ENCODE measurements at regions not wholly inside any gene's neighbourhood (a gene's known extent, or its start where the extent isn't known, plus 50 kb on each side); places are given as distances from the start of the nearest gene placed in this dataset.

DNA sequence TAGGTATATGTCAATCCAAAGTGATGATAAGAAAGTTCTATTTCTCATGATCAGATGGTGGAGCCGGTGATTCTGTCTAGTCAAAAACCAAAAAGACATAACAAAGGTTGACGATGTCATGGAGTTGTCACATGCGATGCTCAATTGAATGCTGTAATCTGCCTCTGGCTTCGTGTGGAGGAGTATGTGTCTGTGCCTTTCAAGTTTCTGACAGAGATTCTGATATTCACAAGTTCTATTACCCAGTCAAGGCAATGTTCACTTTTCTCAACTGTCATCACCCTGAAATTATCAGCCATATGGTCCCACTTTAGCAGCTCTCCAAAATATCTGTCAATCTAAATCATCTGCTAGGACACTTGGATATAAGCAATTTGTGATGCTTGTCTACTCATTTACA is 367.6 kb upstream of the PRR20A start:
- TF ChIP-seq JUND (IDR thresholded peaks at IDR 0.05), result no peak
- TF ChIP-seq, protein P1, sequence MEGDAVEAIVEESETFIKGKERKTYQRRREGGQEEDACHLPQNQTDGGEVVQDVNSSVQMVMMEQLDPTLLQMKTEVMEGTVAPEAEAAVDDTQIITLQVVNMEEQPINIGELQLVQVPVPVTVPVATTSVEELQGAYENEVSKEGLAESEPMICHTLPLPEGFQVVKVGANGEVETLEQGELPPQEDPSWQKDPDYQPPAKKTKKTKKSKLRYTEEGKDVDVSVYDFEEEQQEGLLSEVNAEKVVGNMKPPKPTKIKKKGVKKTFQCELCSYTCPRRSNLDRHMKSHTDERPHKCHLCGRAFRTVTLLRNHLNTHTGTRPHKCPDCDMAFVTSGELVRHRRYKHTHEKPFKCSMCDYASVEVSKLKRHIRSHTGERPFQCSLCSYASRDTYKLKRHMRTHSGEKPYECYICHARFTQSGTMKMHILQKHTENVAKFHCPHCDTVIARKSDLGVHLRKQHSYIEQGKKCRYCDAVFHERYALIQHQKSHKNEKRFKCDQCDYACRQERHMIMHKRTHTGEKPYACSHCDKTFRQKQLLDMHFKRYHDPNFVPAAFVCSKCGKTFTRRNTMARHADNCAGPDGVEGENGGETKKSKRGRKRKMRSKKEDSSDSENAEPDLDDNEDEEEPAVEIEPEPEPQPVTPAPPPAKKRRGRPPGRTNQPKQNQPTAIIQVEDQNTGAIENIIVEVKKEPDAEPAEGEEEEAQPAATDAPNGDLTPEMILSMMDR (IDR thresholded peaks at IDR 0.05; ENCODE audit: low read depth, low read length, missing input control), result no peak
- TF ChIP-seq RAD21 (IDR thresholded peaks at IDR 0.05), result no peak
- TF ChIP-seq, protein P2, sequence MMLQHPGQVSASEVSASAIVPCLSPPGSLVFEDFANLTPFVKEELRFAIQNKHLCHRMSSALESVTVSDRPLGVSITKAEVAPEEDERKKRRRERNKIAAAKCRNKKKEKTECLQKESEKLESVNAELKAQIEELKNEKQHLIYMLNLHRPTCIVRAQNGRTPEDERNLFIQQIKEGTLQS (IDR thresholded peaks at IDR 0.05), result no peak
